SW480 (cell line): ENCODE measurements at regions not wholly inside any gene's neighbourhood (a gene's known extent, or its start where the extent isn't known, plus 50 kb on each side); places are given as distances from the start of the nearest gene placed in this dataset.
"Not testable (repeated sequence)": the region's sequence is repeated elsewhere in the genome, so short reads cannot be mapped to it uniquely, and the experiment has no call there.

Experiments used
- DNase-seq: peaks from one replicate; pipeline ENCODE4 v3.0.0-alpha.2; 2016; ENCODE audit warnings: low spot score

GRCh38 chr12:131655469-131656174 is 55.3 kb upstream of the SFSWAP start:
- not testable (repeated sequence) for DNase-seq

DNA sequence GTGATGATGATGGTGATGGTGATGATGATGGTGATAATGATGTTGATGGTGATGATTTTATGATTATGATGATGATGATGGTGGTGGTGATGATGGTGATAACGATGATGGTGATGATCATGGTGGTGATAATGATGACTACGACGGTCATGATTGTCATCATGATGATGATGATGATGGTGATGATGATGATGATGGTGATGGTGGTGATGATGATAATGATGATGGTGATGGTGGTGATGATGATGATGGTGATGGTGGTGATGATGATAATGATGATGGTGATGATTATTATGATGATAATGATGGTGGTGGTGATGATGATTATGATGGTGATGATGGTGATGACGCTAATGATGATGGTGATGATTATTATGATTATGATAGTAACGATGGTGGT is 54.1 kb upstream of the SFSWAP start:
- DNase-seq = not testable (repeated sequence)

DNA sequence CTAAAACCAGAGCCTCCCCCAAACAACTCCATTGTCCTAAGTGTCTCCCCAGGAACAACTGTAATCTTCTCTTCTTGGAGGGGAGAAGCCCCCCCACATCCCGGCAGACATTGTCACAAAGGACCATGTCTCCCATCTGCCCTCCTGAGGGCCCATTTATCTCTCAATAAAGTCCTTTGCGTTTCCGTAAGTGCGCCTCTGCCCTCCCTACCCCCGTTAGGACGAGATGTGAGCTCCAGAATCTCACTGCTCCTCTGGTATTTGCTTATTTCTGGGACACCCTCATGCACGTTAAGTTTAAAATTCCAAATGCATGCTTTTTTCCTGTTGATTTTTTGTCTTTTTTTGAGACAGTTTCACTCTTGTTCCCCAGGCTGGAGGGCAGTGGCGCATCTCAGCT is 52.3 kb upstream of the SFSWAP start:
- DNase-seq = not testable (repeated sequence)

DNA sequence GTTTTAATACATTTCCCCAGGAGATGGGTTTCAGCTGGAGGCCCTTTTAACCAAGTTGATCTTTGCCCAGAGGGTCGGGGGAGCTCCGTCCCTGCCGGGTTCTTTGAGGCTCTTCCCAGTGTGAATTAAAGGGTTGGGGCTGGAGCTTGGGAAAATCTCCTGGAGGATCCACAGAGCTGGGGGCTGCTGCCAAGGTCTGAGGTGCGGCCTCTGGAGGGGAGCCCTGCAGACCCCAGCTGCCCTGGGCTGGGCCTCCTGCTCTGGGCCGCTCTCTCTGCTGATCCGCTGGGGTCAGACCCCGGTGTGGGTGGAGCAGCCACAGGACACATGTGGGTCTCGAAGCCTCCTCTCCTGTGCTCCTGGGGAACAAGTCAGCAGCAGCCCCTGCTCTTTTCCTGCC is 51.4 kb upstream of the SFSWAP start:
- not testable (repeated sequence) for DNase-seq

DNA sequence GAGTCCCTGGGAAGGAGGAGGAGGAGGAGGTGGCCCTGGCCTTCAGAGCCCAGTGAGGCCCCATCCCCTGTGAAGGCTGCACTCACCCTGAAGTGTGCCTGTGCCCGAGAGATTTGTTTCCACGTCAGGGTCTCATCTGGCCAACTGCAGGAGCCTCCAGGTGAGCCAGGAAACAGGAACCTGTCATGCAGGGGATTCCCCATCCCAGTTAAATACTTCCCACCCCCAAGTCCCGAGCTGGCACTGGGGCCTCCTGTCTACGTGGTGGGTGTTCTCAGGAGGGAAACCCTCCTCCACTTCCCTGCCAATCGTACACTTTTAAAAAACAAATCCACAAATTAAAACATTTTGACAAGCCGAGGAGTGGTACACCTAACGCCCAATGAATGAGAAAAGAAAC is 50.9 kb upstream of the SFSWAP start:
- DNase-seq = not testable (repeated sequence)

DNA sequence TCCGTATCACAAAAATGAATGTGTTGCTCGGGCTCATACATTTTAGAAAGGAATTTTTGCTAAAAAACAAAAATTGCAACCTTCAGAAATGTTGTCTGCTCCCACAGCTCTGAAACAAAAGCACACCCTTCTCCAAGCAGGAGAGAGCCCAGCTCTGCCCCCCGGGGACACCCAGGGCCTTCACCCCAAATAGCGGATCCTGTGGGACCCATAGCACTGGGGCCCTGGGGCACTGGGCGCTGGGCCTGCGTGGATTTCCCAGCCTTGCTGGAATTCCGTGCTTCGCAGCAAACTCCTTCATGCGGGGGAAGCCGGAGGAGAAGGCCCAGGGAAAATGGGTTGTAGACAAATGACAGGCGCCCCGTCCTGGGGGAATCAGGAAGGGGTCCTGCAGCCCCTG is 50.5 kb upstream of the SFSWAP start:
- DNase-seq = not testable (repeated sequence)
